H1 (cell line): ENCODE measurements at regions not wholly inside any gene's neighbourhood (a gene's known extent, or its start where the extent isn't known, plus 50 kb on each side); places are given as distances from the start of the nearest gene placed in this dataset.

Experiments
- CTCF ChIA-PET: fragments of 300-600 bp; sonication (Branson Sonifier 250); formaldehyde crosslinking; loops from one replicate; lab custom pipeline; 2021; ENCODE audit not compliant: partially characterized antibody; lab: Charles Lee
- POLR2A ChIA-PET: fragments of 300-600 bp; sonication (Branson Sonifier 250); formaldehyde crosslinking; loops from one replicate; lab custom pipeline; 2021; ENCODE audit warnings: inconsistent platforms; ENCODE audit not compliant: partially characterized antibody; lab: Charles Lee
- DNase-seq, 2 experiments: peaks; one replicate each; pipeline versions ENCODE4 v3.0.0 to v3.0.0-alpha.2; 2010 to 2022; ENCODE audit warnings: low spot score in 2 of 2, low read depth in 1 of 2, mixed read lengths in 1 of 2
- FAIRE-seq: peaks from 2 replicates; lab custom pipeline; 2011; peaks lifted over from hg19 to GRCh38; lab: Jason Lieb, UNC
- H2AFZ ChIP-seq: 2 replicates; pipeline ENCODE4 v1.8.1; 2012; ENCODE audit warnings: low read length, inconsistent platforms
- H2AK5ac ChIP-seq: 2 replicates; pipeline ENCODE4 v1.6.1; 2013; ENCODE audit warnings: low read depth, low read length
- H2BK120ac ChIP-seq: replicated peaks from 2 replicates; pipeline ENCODE3; 2013; ENCODE audit warnings: low read depth, low read length, inconsistent platforms
- H2BK12ac ChIP-seq: 2 replicates; pipeline ENCODE4 v1.6.1; 2013; ENCODE audit warnings: low read depth, low read length
- H2BK15ac ChIP-seq: 2 replicates; pipeline ENCODE4 v1.6.1; 2013; ENCODE audit warnings: low read length
- H2BK20ac ChIP-seq: 2 replicates; pipeline ENCODE4 v1.6.1; 2013; ENCODE audit warnings: low read length
- H2BK5ac ChIP-seq: 2 replicates; pipeline ENCODE4 v1.6.1; 2013; ENCODE audit warnings: low read depth, low read length
- H3K14ac ChIP-seq: 2 replicates; pipeline ENCODE4 v1.6.1; 2013; ENCODE audit warnings: inconsistent platforms; ENCODE audit not compliant: insufficient read length
- H3K18ac ChIP-seq: 2 replicates; pipeline ENCODE4 v1.6.1; 2013; ENCODE audit warnings: low read length; ENCODE audit errors: extremely low read depth
- H3K23ac ChIP-seq: 2 replicates; pipeline ENCODE4 v1.6.1; 2013; ENCODE audit warnings: inconsistent platforms; ENCODE audit not compliant: insufficient read length
- H3K23me2 ChIP-seq: 2 replicates; pipeline ENCODE4 v1.6.1; 2013; ENCODE audit warnings: low read depth, low read length
- H3K27ac ChIP-seq: 2 replicates; pipeline ENCODE4 v1.6.1; 2011; ENCODE audit warnings: low read depth, low read length, inconsistent platforms
- H3K27me3 ChIP-seq, 4 experiments: replicated peaks in 1 of 4; 1 replicate in 1 of 4; 2 replicates in 3 of 4; pipeline versions ENCODE4 v1.6.1 to v1.8.1; 2011 to 2013; ENCODE audit warnings: low read length in 3 of 4, mild to moderate bottlenecking in 3 of 4, inconsistent platforms in 2 of 4, mixed read lengths in 2 of 4, moderate library complexity in 1 of 4; ENCODE audit not compliant: control insufficient read depth in 3 of 4, insufficient read depth in 3 of 4; ENCODE audit errors: extremely low read depth in 1 of 4
- H3K36me3 ChIP-seq, 4 experiments: 2 replicates each; pipeline versions ENCODE4 v1.6.1 to v1.8.1; 2011 to 2013; ENCODE audit warnings: mild to moderate bottlenecking in 4 of 4, low read length in 3 of 4, moderate library complexity in 2 of 4, control low read depth in 1 of 4, inconsistent platforms in 1 of 4; ENCODE audit not compliant: insufficient read depth in 4 of 4, control insufficient read depth in 2 of 4
- H3K4ac ChIP-seq: replicated peaks from 2 replicates; pipeline ENCODE3; 2013; ENCODE audit warnings: low read length, low read depth, mixed read lengths, inconsistent platforms; ENCODE audit not compliant: insufficient read length
- H3K4me1 ChIP-seq, 4 experiments: replicated peaks in 1 of 4; 1 replicate in 1 of 4; 2 replicates in 3 of 4; pipeline versions ENCODE4 v1.6.1 to v1.8.1; 2011 to 2013; ENCODE audit warnings: low read length in 3 of 4, inconsistent platforms in 2 of 4, mixed read lengths in 1 of 4; ENCODE audit not compliant: insufficient read depth in 4 of 4, control insufficient read depth in 3 of 4
- H3K4me2 ChIP-seq, 2 experiments: 2 replicates each; pipeline versions ENCODE4 v1.6.1 to v1.8.1; 2011 to 2013; ENCODE audit warnings: low read depth in 2 of 2, low read length in 2 of 2, control low read depth in 1 of 2, inconsistent platforms in 1 of 2, mild to moderate bottlenecking in 1 of 2; ENCODE audit not compliant: insufficient read depth in 1 of 2
- H3K4me3 ChIP-seq, 4 experiments: fragments of 200-600, 300-600 bp in 1 of 4; sonication (generic), shearing (Covaris generic), sonication (Bioruptor Twin) in 1 of 4; 2 replicates each; pipeline versions ENCODE4 v1.5.1 to v1.8.1; 2011 to 2016; ENCODE audit warnings: low read length in 4 of 4, low read depth in 3 of 4, control low read depth in 2 of 4, inconsistent platforms in 2 of 4, mild to moderate bottlenecking in 2 of 4, mixed read lengths in 1 of 4, moderate library complexity in 1 of 4; ENCODE audit not compliant: insufficient read depth in 2 of 4; ENCODE audit errors: extremely low read depth in 1 of 4
- H3K56ac ChIP-seq: replicated peaks from 2 replicates; pipeline ENCODE3; 2013; ENCODE audit warnings: low read depth, mild to moderate bottlenecking, mixed read lengths, low read length, inconsistent platforms; ENCODE audit not compliant: insufficient read length
- H3K79me1 ChIP-seq: 2 replicates; pipeline ENCODE4 v1.6.1; 2013; ENCODE audit warnings: low read depth, low read length, control low read depth
- H3K79me2 ChIP-seq, 2 experiments: 2 replicates each; pipeline versions ENCODE4 v1.6.1 to v1.8.1; 2012 to 2013; ENCODE audit warnings: low read length in 2 of 2, mild to moderate bottlenecking in 2 of 2, inconsistent platforms in 1 of 2; ENCODE audit not compliant: insufficient read depth in 2 of 2, control insufficient read depth in 1 of 2
- H3K9ac ChIP-seq, 4 experiments: replicated peaks in 1 of 4; 1 replicate in 1 of 4; 2 replicates in 3 of 4; pipeline versions ENCODE4 v1.6.1 to v1.8.1; 2011 to 2013; ENCODE audit warnings: low read depth in 3 of 4, low read length in 3 of 4, control low read depth in 2 of 4, mild to moderate bottlenecking in 2 of 4, moderate library complexity in 2 of 4, inconsistent platforms in 1 of 4; ENCODE audit errors: extremely low read depth in 1 of 4
- H3K9me3 ChIP-seq, 2 experiments: 2 replicates each; pipeline versions ENCODE4 v1.6.1 to v1.8.1; 2012 to 2013; ENCODE audit warnings: mild to moderate bottlenecking in 2 of 2, moderate library complexity in 2 of 2, control low read depth in 1 of 2, inconsistent platforms in 1 of 2, low read depth in 1 of 2, low read length in 1 of 2, mixed read lengths in 1 of 2; ENCODE audit not compliant: insufficient read depth in 2 of 2
- H4K20me1 ChIP-seq, 2 experiments: replicated peaks in 1 of 2; 2 replicates each; pipeline versions ENCODE3 to v1.8.1; 2011 to 2013; ENCODE audit warnings: inconsistent platforms in 2 of 2, low read length in 2 of 2, mild to moderate bottlenecking in 1 of 2; ENCODE audit not compliant: insufficient read depth in 2 of 2, control insufficient read depth in 1 of 2
- H4K5ac ChIP-seq: 2 replicates; pipeline ENCODE4 v1.6.1; 2013; ENCODE audit warnings: low read length, low read depth, mixed read lengths, inconsistent platforms; ENCODE audit not compliant: insufficient read length
- H4K8ac ChIP-seq: 2 replicates; pipeline ENCODE4 v1.8.0; 2013; ENCODE audit warnings: mild to moderate bottlenecking, moderate library complexity, low read length, inconsistent platforms; ENCODE audit not compliant: insufficient read depth; ENCODE audit errors: extremely low read depth
- H4K91ac ChIP-seq: replicated peaks from 2 replicates; pipeline ENCODE3; 2013; ENCODE audit warnings: low read length, mixed read lengths, inconsistent platforms; ENCODE audit not compliant: insufficient read length
- BACH1 ChIP-seq: IDR thresholded peaks from 2 replicates; pipeline ENCODE4 v1.6.1; 2012; ENCODE audit warnings: low read length, improper control_type of control experiment
- CBX8 ChIP-seq: fragments of 300-800, 300-1000 bp; sonication (generic); IDR thresholded peaks from 2 replicates; pipeline ENCODE4 v1.7.1; 2016; ENCODE audit warnings: low read depth, low read length, borderline replicate concordance
- CEBPB ChIP-seq: IDR thresholded peaks from 2 replicates; pipeline ENCODE4 v1.6.1; 2012; ENCODE audit warnings: low read depth, low read length
- CREB1 ChIP-seq: IDR thresholded peaks from 2 replicates; pipeline ENCODE4 v1.6.1; 2012; ENCODE audit warnings: inconsistent platforms
- CTBP2 ChIP-seq: IDR thresholded peaks from 2 replicates; pipeline ENCODE4 v1.7.0; 2011; ENCODE audit warnings: borderline replicate concordance, mild to moderate bottlenecking, moderate library complexity, mixed read lengths, low read length; ENCODE audit not compliant: insufficient read depth, insufficient read length
- MAFK ChIP-seq: IDR thresholded peaks from 2 replicates; pipeline ENCODE4 v1.6.1; 2012; ENCODE audit warnings: low read depth, mild to moderate bottlenecking, improper control_type of control experiment, low read length
- SIX5 ChIP-seq: IDR thresholded peaks from 2 replicates; pipeline ENCODE4 v1.6.1; 2011; ENCODE audit warnings: mild to moderate bottlenecking, low read depth, low read length
- SP1 ChIP-seq: IDR thresholded peaks from 2 replicates; pipeline ENCODE4 v1.6.1; 2011; ENCODE audit warnings: low read depth, low read length
- WGBS, 2 experiments: shearing (Covaris generic) in 1 of 2; methylation state at CpG; one replicate each; pipeline versions ENCODE4 v1.1.6 to v1.1.7; 2013 to 2015; ENCODE audit warnings: low lambda C conversion rate in 2 of 2, mixed read lengths in 2 of 2, inconsistent platforms in 1 of 2, low coverage in 1 of 2, missing lambda C conversion rate in 1 of 2; ENCODE audit not compliant: insufficient replicate concordance in 2 of 2, insufficient coverage in 1 of 2, insufficient read length in 1 of 2; ENCODE audit errors: extremely low coverage in 1 of 2, missing lambda C conversion rate in 1 of 2; 5-methylcytosine and 5-hydroxymethylcytosine counted together
- TF ChIP-seq, protein P1 (sequence below): IDR thresholded peaks from 2 replicates; pipeline ENCODE4 v1.6.1; 2012; ENCODE audit warnings: low read length, inconsistent platforms

DNA sequence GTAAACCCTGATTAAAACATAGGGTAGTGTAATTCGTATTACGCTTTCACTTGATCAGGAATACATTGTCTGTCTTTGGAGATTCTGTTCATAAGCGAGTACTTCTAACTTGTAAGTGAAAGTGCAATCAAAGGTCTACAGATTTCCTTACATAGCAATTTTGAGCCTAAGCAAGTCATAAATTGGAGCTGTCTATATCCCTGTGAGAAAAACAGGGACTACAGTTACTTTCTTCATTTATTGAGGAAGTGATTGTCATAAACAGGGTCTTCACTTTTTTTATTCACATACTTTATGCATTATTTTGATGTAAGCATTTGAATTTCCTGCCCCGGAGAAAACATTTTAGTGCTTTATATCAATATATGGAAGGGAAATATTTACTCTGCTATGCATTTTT lies 670.4 kb downstream of the CBLN2 start:
- Histone ChIP-seq H2BK20ac (no peak overlapping the region), H3K9ac (no peak overlapping the region), H3K9me3 (peaks cover 50 to 51% of the 10 kb centered on the region in 2 experiments), H4K20me1 (no peaks in the 10 kb centered on the region), H3K36me3 (no peaks in the 10 kb centered on the region), H3K23ac (no peak overlapping the region), H3K18ac (no peak overlapping the region), H2BK12ac (no peak overlapping the region), H2BK120ac (no peak overlapping the region), H2AK5ac (no peak overlapping the region), H4K5ac (no peak overlapping the region), H3K56ac (no peak overlapping the region), H3K14ac (no peak overlapping the region), H2BK15ac (no peak overlapping the region), H2BK5ac (no peak overlapping the region), H3K79me1 (no peaks in the 10 kb centered on the region), H4K91ac (no peak overlapping the region), H3K4ac (no peak overlapping the region), H3K27me3 (no peaks in the 10 kb centered on the region), H3K23me2 (no peaks in the 10 kb centered on the region), H3K27ac (no peak overlapping the region), H4K8ac (no peak overlapping the region), H3K79me2 (no peaks in the 10 kb centered on the region), H3K4me3 (no peak overlapping the region), H3K4me2 (no peak overlapping the region), H2AFZ (no peak overlapping the region), H3K4me1 (no peaks in the 10 kb centered on the region)
- WGBS, 2 experiments: 79% methylated on average over 4 of the region's 4 CpGs; no CpG with 5 or more reads in 1 of the 2 experiments
- DNase-seq (no peak), FAIRE-seq (no peak)
- no peak for TF ChIP-seq CTBP2
- no peak for TF ChIP-seq SIX5
- no peak for TF ChIP-seq CEBPB
- no peak for TF ChIP-seq MAFK
- no peak for TF ChIP-seq CBX8
- TF ChIP-seq, protein P1, sequence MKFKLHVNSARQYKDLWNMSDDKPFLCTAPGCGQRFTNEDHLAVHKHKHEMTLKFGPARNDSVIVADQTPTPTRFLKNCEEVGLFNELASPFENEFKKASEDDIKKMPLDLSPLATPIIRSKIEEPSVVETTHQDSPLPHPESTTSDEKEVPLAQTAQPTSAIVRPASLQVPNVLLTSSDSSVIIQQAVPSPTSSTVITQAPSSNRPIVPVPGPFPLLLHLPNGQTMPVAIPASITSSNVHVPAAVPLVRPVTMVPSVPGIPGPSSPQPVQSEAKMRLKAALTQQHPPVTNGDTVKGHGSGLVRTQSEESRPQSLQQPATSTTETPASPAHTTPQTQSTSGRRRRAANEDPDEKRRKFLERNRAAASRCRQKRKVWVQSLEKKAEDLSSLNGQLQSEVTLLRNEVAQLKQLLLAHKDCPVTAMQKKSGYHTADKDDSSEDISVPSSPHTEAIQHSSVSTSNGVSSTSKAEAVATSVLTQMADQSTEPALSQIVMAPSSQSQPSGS: no peak
- no peak for TF ChIP-seq CREB1
- no peak for TF ChIP-seq SP1
- no peak for TF ChIP-seq BACH1
- ChIA-PET CTCF (no interaction called here), POLR2A (no interaction called here)
